NT2/D1 (cell line): ENCODE measurements at regions not wholly inside any gene's neighbourhood (a gene's known extent, or its start where the extent isn't known, plus 50 kb on each side); places are given as distances from the start of the nearest gene placed in this dataset.

Experiments used
- SUZ12 ChIP-seq: IDR thresholded peaks from 2 replicates; pipeline ENCODE4 v1.6.1; 2011; ENCODE audit not compliant: insufficient read length, insufficient read depth; ENCODE audit errors: extremely low read depth
- YY1 ChIP-seq: IDR thresholded peaks from 2 replicates; pipeline ENCODE4 v1.6.1; 2011; ENCODE audit not compliant: insufficient read length, insufficient read depth
- ZNF274 ChIP-seq: IDR thresholded peaks from 2 replicates; pipeline ENCODE4 v1.6.1; 2011; ENCODE audit warnings: mild to moderate bottlenecking, low read depth, low read length

GRCh38 chr3:147298511-147298982 lies 107.8 kb downstream of the ZIC4 start:
- TF ChIP-seq YY1 (no peak), ZNF274 (no peak), SUZ12 (no peak)
